NCI-H146 treated with DMSO at 0.1 percent for 48 hours (cell line): ENCODE measurements at regions not wholly inside any gene's neighbourhood (a gene's known extent, or its start where the extent isn't known, plus 50 kb on each side); places are given as distances from the start of the nearest gene placed in this dataset.
"Not testable (repeated sequence)": the region's sequence is repeated elsewhere in the genome, so short reads cannot be mapped to it uniquely, and the experiment has no call there.

ENCODE experiments used
- DNase-seq: peaks from one replicate; lab custom pipeline; 2025; ENCODE audit not compliant: unreplicated experiment; lab: John Stamatoyannopoulos, UW

GRCh38 chr12:47610686-47611252 lies 95.1 kb downstream of the RPAP3 start:
- DNase-seq, result no peak

- DNase-seq, result no peak
Observed at GRCh38 chr12:47609806-47610205, 96.0 kb downstream of the RPAP3 start.

GRCh38 chr12:47608671-47609070 lies 97.2 kb downstream of the RPAP3 start:
- not testable (repeated sequence) for DNase-seq

DNA sequence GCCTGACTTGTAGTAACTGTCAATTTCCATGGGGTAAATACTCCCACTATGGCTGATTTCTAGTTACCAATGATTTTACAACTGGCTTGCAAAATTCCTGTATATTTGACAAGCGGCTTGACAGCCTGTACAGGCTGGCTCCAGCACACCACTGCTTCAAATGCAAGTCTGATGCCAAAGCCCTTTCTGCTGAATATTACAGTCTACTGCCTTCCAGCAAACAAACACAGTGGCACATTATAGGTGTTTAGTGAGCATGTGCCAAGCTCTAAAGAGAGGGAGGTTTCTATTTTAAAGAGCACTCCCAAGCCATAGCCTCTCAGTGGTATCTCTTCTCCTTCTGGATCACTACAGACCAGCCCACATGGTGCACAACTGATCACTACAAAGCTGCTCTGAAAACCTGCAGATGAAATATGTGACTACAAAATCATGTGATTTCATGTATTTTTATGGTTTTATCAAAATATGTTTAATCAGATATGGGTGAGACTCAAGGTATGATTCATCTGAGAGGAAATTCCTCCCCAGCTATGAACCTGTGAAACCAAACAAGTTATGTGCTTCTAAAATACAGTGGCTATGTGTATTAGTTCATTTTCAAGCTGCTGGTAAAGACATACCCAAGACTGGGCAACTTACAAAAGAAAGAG lies 101.5 kb downstream of the RPAP3 start:
- no peak for DNase-seq

GRCh38 chr12:47602949-47603558 lies 102.8 kb downstream of the RPAP3 start:
- no peak for DNase-seq

- no peak for DNase-seq
Observed at GRCh38 chr12:47602325-47602724, 103.5 kb downstream of the RPAP3 start.

DNA sequence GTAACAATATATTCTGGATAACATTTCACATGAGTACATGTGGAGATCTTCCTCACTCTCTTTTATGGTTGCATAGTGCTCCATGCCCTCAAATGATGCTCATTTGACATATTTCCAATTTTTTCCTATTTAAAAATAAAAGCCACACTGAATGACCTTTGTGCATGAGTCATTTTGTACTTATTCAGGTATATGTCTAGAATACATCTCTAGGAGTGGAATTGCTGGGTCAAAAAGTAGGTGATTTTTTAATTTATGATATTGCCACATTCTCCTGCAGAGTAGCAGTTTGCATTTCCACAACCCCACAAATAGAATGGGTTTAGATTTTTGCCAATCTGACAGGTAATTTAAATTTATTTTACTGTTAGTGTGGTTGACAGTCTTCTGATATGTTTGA lies 104.8 kb downstream of the RPAP3 start:
- no peak for DNase-seq

DNA sequence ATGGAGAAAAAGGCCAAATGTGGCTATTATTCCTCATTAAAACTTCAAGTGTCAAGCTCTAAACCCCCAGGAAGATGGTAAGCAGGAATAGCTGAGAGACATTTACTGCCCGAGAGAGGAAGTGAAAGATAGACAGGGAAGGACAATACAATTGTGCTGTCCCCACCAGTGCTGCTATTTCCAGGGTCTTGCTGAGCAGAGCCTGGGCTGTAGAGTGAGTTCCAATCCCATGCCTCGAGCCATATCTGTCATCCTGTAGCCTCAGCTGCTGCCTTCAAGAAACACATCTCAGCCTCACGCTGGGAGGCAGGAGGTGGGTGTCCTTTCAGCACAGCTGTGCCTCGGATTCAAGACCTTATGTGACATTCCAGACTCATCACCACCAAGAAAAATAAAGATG lies 114.0 kb downstream of the RPAP3 start:
- no peak for DNase-seq

- no peak for DNase-seq
Observed at GRCh38 chr12:47591361-47591791, 114.5 kb downstream of the RPAP3 start.

DNA sequence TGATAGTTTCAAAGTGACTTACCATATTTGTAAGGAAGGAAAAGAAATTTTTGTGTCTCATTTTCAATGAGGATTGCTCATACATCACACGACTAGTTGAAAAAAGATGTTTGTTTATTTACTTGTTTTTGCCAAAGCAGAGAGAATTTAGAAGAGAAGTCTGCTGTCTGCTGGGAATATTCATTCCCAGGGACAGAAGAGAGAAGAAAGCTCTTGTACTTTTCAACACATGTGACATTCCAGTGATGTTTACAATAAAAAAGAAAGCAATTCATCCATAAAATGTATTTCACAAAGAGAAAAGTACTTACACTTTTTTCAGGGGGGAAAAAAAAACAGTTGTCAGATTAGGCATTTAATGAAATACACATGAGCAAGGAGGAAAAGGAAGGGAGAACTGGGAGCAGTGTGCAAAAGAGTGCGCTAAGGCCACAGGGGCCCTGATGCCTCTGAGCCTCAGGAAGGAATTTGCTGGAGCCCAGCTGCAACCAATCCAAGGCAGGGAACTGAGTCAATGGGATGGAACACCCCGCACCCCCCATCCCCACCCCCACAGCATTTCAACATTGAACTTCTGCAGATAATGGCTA lies 115.0 kb downstream of the RPAP3 start:
- DNase-seq, result no peak

- no peak for DNase-seq
Observed at GRCh38 chr12:47586952-47587669, 118.7 kb downstream of the RPAP3 start.

GRCh38 chr12:47585507-47585906 lies 120.3 kb downstream of the RPAP3 start:
- no peak for DNase-seq

DNA sequence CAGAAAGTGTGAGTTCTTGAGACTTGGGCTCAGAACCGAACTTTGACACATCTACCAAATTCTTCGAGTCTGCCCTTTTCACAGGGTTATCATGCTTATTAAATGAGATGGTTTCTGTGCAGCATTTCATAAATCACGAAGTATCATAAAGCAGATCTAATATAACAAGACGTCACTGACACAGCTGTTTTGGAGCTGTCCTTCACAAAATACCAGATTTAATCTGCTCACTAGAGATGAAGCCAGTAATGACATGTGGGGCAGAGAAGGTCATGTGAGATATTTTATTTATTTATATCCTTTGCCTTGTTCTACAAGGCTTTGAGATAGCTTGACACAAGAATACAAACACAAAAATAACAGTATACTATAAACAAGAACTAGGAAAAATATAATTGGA lies 127.0 kb downstream of the RPAP3 start:
- no peak for DNase-seq

GRCh38 chr12:47577206-47577989 lies 128.4 kb downstream of the RPAP3 start:
- DNase-seq, result peak; percentile 66

DNA sequence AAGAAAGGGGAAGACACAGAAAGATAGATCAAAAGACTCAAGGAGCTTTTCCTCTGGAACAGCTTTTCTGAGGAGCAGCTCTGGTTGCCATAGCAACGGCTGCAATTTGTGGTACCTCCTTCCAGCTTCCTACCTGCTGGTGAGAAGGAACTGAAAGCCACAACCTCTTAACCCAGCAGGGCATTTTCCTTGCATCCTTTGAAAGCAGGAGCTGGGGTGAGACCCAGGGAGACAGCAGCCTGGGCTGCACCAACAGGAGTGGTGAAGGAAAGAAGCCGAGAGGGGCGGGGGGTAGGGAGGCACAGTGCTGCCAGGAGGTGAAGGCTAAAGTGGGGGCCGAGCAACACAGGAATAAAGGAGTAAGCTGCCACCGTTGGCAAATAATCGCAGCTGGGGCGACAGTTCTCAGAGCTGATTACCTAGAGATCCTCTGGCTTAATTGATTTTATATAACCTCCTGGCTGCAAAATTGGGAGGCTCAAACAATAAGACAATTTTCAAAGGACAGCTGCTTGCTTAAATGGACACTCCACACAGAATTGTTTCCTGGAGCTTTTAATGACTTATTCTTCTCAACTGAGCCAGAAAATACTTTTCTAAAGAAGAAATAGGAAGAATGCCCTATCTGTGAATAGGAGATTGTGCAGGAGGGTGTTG lies 129.4 kb downstream of the RPAP3 start:
- peak; percentile 93 for DNase-seq

DNA sequence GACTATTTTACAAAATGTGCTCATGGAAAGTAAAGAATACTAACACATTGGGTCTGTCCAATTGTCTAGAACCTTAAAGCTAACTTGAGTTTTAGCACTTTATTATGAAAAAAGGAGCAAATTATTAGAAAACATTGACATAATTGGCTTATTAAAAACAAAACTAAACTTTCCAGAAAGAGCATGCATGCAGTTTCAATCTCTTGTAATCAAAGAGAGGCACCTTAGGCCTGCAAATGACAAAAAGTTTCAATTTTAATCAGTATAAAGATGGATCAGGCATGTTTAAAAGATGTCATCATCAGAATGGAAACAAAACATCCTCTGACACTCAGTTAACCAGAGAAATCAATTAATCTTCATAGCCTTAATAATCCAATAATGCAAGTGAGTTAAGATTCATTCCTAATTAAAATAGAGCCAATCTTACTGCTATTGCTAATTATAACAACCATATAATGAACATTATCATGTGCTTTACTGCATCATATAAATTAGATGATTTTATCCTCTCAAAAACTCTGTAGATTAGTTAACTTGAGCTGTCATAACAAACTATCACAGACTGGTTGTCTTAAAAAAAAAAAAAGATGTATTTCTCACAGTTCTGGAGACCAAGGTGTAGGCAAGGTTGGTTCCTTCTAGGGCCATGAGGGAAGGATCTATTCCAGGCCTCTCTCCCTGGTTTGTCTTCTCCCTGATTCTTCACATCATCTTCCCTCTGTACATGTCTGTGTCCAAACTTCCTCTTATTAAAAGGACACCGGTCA lies 131.4 kb downstream of the RPAP3 start:
- DNase-seq, result no peak

DNA sequence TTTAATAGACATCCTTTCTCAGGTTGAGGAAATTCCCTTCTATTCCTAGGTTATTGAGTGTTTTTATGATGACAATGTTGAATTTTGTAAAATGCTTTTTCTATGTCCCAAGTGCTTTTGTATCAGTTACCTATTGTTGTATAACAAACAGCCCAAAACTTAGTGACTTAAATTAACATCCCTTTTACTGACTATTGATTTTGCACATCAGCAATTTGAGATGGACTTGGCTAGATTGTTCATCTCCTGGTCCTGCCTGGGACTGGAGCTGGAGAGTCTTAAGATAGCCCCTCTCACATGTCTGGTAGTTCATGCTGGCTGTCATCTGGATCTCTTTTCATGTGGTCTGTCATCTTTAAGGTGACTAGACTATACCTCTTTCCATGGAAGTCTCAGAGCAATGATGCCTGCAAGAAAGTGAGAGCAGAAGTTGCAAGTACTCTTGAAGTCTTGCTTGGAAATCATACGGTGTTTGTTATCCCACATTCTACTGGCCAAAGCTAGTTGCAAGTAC lies 132.6 kb downstream of the RPAP3 start:
- DNase-seq, result no peak

- DNase-seq, result no peak
Observed at GRCh38 chr12:47570151-47570550, 135.7 kb downstream of the RPAP3 start.

GRCh38 chr12:47562201-47562600 lies 143.6 kb downstream of the RPAP3 start:
- no peak for DNase-seq
